SH-SY5Y (cell line): ENCODE measurements at regions not wholly inside any gene's neighbourhood (a gene's known extent, or its start where the extent isn't known, plus 50 kb on each side); places are given as distances from the start of the nearest gene placed in this dataset.

ENCODE experiments used
- GATA2 ChIP-seq: IDR thresholded peaks from 2 replicates; pipeline ENCODE4 v1.6.1; 2011; ENCODE audit warnings: mild to moderate bottlenecking, low read depth, low read length
- GATA3 ChIP-seq: IDR thresholded peaks from 2 replicates; pipeline ENCODE4 v1.6.1; 2011; ENCODE audit warnings: low read depth, mild to moderate bottlenecking, low read length, moderate library complexity

- no peak for TF ChIP-seq GATA2
- no peak for TF ChIP-seq GATA3
These were observed 303.5 kb upstream of the SMIM30 start for GRCh38 chr7:113421696-113422330.
